GM12878 (cell line): ENCODE measurements at regions not wholly inside any gene's neighbourhood (a gene's known extent, or its start where the extent isn't known, plus 50 kb on each side); places are given as distances from the start of the nearest gene placed in this dataset.

Experiments
- ATAC-seq: fragments of 200-7000 bp; cut with Tn5 transposase; 3 replicates; pipeline ENCODE4 v1.9.1; 2020; ENCODE audit warnings: mild to moderate bottlenecking, moderate library complexity
- BruUV-seq: library from RNA; stranded (reverse); fragments of 400-500 nt; replicated peaks from 2 replicates; lab custom pipeline; 2021; lab: Mats Ljungman, UMichigan
- CTCF ChIA-PET: fragments of 300-600 bp; sonication (Branson Sonifier 250); formaldehyde crosslinking; extraction: SDS; loops from one replicate; lab custom pipeline; 2021; ENCODE audit warnings: inconsistent platforms; lab: Yijun Ruan, JAX
- POLR2A ChIA-PET: fragments of 350-600 bp; formaldehyde crosslinking; extraction: SDS; loops from one replicate; lab custom pipeline; 2021; ENCODE audit warnings: inconsistent platforms; lab: Charles Lee
- RAD21 ChIA-PET: fragments of 300-600 bp; sonication (Branson Sonifier 250); formaldehyde crosslinking; loops from one replicate; lab custom pipeline; 2023; ENCODE audit warnings: antibody characterized with exemption; ENCODE audit not compliant: unreplicated experiment; lab: Charles Lee
- SMC1A ChIA-PET: fragments of 300-600 bp; sonication (Branson Sonifier 250); formaldehyde crosslinking; loops from one replicate; lab custom pipeline; 2023; ENCODE audit not compliant: unreplicated experiment, uncharacterized antibody; lab: Charles Lee
- DNase-seq: peaks from one replicate; pipeline ENCODE4 v3.0.0-alpha.2; 2011; ENCODE audit warnings: low read depth, low spot score
- FAIRE-seq: peaks from 3 replicates; lab custom pipeline; 2011; peaks lifted over from hg19 to GRCh38; lab: Jason Lieb, UNC
- H2AFZ ChIP-seq: 2 replicates; pipeline ENCODE4 v1.6.0; 2011; ENCODE audit warnings: low read depth, low read length, control low read depth; ENCODE audit not compliant: control insufficient read depth
- H3K27ac ChIP-seq: 2 replicates; pipeline ENCODE4 v1.5.1; 2011; ENCODE audit warnings: control low read depth; ENCODE audit not compliant: control insufficient read depth, insufficient read depth
- H3K27me3 ChIP-seq, 2 experiments: replicated peaks in 1 of 2; 2 replicates each; pipeline versions ENCODE4 v1.6.0 to v1.6.1; 2011; ENCODE audit warnings: low read length in 1 of 2; ENCODE audit not compliant: control insufficient read depth in 2 of 2, insufficient read depth in 2 of 2
- H3K36me3 ChIP-seq, 2 experiments: 2 replicates each; pipeline ENCODE4 v1.5.1; 2011; ENCODE audit warnings: low read length in 1 of 2; ENCODE audit not compliant: control insufficient read depth in 2 of 2, insufficient read depth in 2 of 2
- H3K4me1 ChIP-seq: 2 replicates; pipeline ENCODE4 v1.6.1; 2011; ENCODE audit warnings: mild to moderate bottlenecking, low read length, moderate library complexity, mixed read lengths; ENCODE audit not compliant: control insufficient read depth, insufficient read depth
- H3K4me2 ChIP-seq: 2 replicates; pipeline ENCODE4 v1.6.0; 2011; ENCODE audit warnings: control low read depth; ENCODE audit not compliant: control insufficient read depth, insufficient read depth
- H3K4me3 ChIP-seq: fragments of 200-600 bp; sonication (generic); 2 replicates; pipeline ENCODE4 v1.5.1; 2016
- H3K79me2 ChIP-seq: 2 replicates; pipeline ENCODE4 v1.6.0; 2011; ENCODE audit warnings: low read length; ENCODE audit not compliant: control insufficient read depth, insufficient read depth
- H3K9ac ChIP-seq: 2 replicates; pipeline ENCODE4 v1.8.0; 2011; ENCODE audit warnings: low read length, control low read depth, mixed read lengths; ENCODE audit not compliant: control insufficient read depth, insufficient read depth
- H3K9me3 ChIP-seq: replicated peaks from 3 replicates; pipeline ENCODE4 v1.5.1; 2011; ENCODE audit warnings: mild to moderate bottlenecking, low read length; ENCODE audit not compliant: control insufficient read depth, insufficient read depth
- H4K20me1 ChIP-seq: 2 replicates; pipeline ENCODE4 v1.6.0; 2011; ENCODE audit not compliant: control insufficient read depth, insufficient read depth
- CHD2 ChIP-seq: IDR thresholded peaks from 2 replicates; pipeline ENCODE4 v1.6.1; 2011; ENCODE audit warnings: low read depth, low read length, improper control_type of control experiment, borderline replicate concordance
- FOS ChIP-seq: IDR thresholded peaks from 3 replicates; pipeline ENCODE4 v1.6.1; 2011; ENCODE audit warnings: borderline replicate concordance; ENCODE audit not compliant: insufficient read length; ENCODE audit errors: extremely low read depth
- KLF5 ChIP-seq: fragments of 450-650 bp; IDR thresholded peaks from 2 replicates; pipeline ENCODE4 v1.6.1; 2014; ENCODE audit warnings: mild to moderate bottlenecking; ENCODE audit not compliant: partially characterized antibody
- LARP7 ChIP-seq: fragments of 450-650 bp; IDR thresholded peaks from 2 replicates; pipeline ENCODE4 v1.6.1; 2017; ENCODE audit warnings: mild to moderate bottlenecking
- NFXL1 ChIP-seq: fragments of 450-650 bp; IDR thresholded peaks from 2 replicates; pipeline ENCODE4 v1.6.1; 2017; ENCODE audit warnings: antibody characterized with exemption, mild to moderate bottlenecking, borderline replicate concordance
- WGBS: methylation state at CpG from one replicate; pipeline ENCODE4 v1.1.6; 2016; ENCODE audit warnings: low lambda C conversion rate; ENCODE audit not compliant: insufficient replicate concordance, insufficient coverage; ENCODE audit errors: missing lambda C conversion rate; 5-methylcytosine and 5-hydroxymethylcytosine counted together
- in situ Hi-C: fragments of 300-500 bp; cut with MboI; formaldehyde crosslinking; loops from 9 replicates; pipeline ENCODE4 v1.14.3; 2018; ENCODE audit warnings: mixed read lengths
- intact Hi-C: fragments of 100-400 bp; cut with micrococcal nuclease; formaldehyde crosslinking; loops from one replicate; pipeline ENCODE4 v1.14.2; 2022; ENCODE audit not compliant: unreplicated experiment
- TF ChIP-seq, protein P1 (sequence below), 3 experiments: IDR thresholded peaks in 2 of 3; conservative IDR thresholded peaks in 1 of 3; 2 replicates each; pipeline ENCODE4 v1.5.1; 2011; ENCODE audit warnings: low read depth in 3 of 3, low read length in 3 of 3, mild to moderate bottlenecking in 3 of 3, control low read depth in 2 of 3, moderate library complexity in 2 of 3, inconsistent platforms in 1 of 3, mixed read lengths in 1 of 3; ENCODE audit not compliant: control insufficient read depth in 2 of 3, insufficient read depth in 1 of 3; ENCODE audit errors: extremely low read depth in 1 of 3

DNA sequence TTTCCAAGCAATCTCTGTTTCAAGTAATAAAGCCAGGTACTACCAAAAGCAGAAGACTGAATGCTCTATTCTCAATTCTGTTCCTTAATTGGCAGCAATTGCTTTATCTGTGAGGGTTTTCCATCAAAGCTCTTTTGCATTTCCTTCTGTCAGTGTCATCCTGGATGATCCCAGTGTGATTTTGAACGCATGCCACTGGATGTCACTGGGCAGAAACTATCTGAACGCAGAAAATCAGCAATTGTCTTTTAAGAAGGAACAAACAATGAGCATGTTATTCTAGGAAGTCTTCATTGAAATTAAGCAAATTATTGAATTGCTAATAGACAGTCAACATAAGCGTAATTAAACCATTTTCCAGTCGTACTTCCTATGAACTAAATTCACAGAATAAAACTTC lies 259.0 kb upstream of the REG3G start:
- no peaks in the 10 kb centered on the region for H3K4me1 ChIP-seq
- ChIA-PET CTCF (interaction anchor here (0.8 kb wide), 1 partner anchor 8 kb away, joined by 3 read pairs; no protein-coding TSS in a partner anchor), SMC1A (no interaction called here), RAD21 (no interaction called here), POLR2A (interaction anchor here (0.7 kb wide), 1 partner anchor 97 kb away, joined by 7 read pairs; no protein-coding TSS in a partner anchor)
- no peak overlapping the region for H2AFZ ChIP-seq
- H3K27me3 ChIP-seq, result no peaks in the 10 kb centered on the region
- no peak overlapping the region for H3K27ac ChIP-seq
- intact Hi-C loops, result no loop called here
- ATAC-seq (no peak), DNase-seq (no peak), FAIRE-seq (no peak)
- no TSS peak for BruUV-seq
- no peak overlapping the region for H3K9ac ChIP-seq
- no peak for TF ChIP-seq LARP7
- TF ChIP-seq, protein P1, sequence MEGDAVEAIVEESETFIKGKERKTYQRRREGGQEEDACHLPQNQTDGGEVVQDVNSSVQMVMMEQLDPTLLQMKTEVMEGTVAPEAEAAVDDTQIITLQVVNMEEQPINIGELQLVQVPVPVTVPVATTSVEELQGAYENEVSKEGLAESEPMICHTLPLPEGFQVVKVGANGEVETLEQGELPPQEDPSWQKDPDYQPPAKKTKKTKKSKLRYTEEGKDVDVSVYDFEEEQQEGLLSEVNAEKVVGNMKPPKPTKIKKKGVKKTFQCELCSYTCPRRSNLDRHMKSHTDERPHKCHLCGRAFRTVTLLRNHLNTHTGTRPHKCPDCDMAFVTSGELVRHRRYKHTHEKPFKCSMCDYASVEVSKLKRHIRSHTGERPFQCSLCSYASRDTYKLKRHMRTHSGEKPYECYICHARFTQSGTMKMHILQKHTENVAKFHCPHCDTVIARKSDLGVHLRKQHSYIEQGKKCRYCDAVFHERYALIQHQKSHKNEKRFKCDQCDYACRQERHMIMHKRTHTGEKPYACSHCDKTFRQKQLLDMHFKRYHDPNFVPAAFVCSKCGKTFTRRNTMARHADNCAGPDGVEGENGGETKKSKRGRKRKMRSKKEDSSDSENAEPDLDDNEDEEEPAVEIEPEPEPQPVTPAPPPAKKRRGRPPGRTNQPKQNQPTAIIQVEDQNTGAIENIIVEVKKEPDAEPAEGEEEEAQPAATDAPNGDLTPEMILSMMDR (IDR thresholded peaks at IDR 0.05 in 2 of 3, conservative IDR thresholded peaks at IDR 0.05 in 1 of 3; ENCODE audit: control insufficient read depth in 2 of 3, extremely low read depth in 1 of 3, insufficient read depth in 1 of 3, low read depth in 3 of 3, low read length in 3 of 3), result no peak
- H3K4me3 ChIP-seq, result no peak overlapping the region
- in situ Hi-C loops, result no loop called here
- no peaks in the 10 kb centered on the region; the same call in 2 of the 3 replicates for H3K9me3 ChIP-seq
- no peaks in the 10 kb centered on the region for H4K20me1 ChIP-seq
- H3K4me2 ChIP-seq, result no peak overlapping the region
- 6% methylated on average over 4 of the region's 4 CpGs for WGBS
- H3K79me2 ChIP-seq, result no peaks in the 10 kb centered on the region
- H3K36me3 ChIP-seq, result no peaks in the 10 kb centered on the region

DNA sequence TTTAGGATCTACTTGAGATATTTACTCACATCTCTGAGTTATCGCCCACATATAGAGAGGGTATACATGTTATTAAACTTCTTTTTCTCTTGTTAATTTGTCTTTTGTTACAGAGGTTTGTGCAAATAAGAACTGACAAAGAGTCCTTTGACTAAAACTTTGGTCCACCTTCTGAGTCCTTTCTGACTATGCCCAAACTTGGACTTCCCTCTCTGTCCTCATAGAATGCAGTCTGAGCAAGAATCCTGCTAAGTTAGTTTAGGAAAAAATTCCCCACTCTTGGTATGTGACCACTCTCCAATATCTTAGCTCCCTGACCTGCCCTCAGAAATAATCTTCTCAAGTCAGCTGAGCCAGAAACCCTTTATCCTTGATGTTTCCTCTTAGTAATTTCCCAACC lies 257.5 kb upstream of the REG3G start:
- no peak for DNase-seq

More for the DNA sequence above, 257.5 kb upstream of the REG3G start:
- POLR2A ChIA-PET, result no interaction called here
- SMC1A ChIA-PET, result no interaction called here
- H3K27ac ChIP-seq, result no peak overlapping the region
- H3K27me3 ChIP-seq, result no peaks in the 10 kb centered on the region
- RAD21 ChIA-PET, result no interaction called here
- H3K79me2 ChIP-seq, result no peaks in the 10 kb centered on the region
- FAIRE-seq (no peak), ATAC-seq (no peak)
- no peak for TF ChIP-seq NFXL1
- no peak for TF ChIP-seq CHD2
- no peak for TF ChIP-seq FOS
- no peak for TF ChIP-seq KLF5
- TF ChIP-seq LARP7, result no peak
- BruUV-seq, result no TSS peak
- no peaks in the 10 kb centered on the region for H3K36me3 ChIP-seq
- intact Hi-C loops (no loop called here), in situ Hi-C loops (no loop called here)
- H3K4me2 ChIP-seq, result no peak overlapping the region
- no peaks in the 10 kb centered on the region for H4K20me1 ChIP-seq
- no peak overlapping the region for H3K4me3 ChIP-seq
- 0% methylated on average over 1 of the region's 1 CpG for WGBS
- no peak overlapping the region for H3K9ac ChIP-seq
- H3K9me3 ChIP-seq, result no peaks in the 10 kb centered on the region; the same call in 2 of the 3 replicates
- CTCF ChIA-PET, result interaction anchor here (0.5 kb wide), 1 partner anchor 215 kb away, joined by 3 read pairs; no protein-coding TSS in a partner anchor
- no peak overlapping the region for H2AFZ ChIP-seq
- no peaks in the 10 kb centered on the region for H3K4me1 ChIP-seq
